NCI-H2196 (cell line): ENCODE measurements at regions not wholly inside any gene's neighbourhood (a gene's known extent, or its start where the extent isn't known, plus 50 kb on each side); places are given as distances from the start of the nearest gene placed in this dataset.
"Not testable (repeated sequence)": the region's sequence is repeated elsewhere in the genome, so short reads cannot be mapped to it uniquely, and the experiment has no call there.

Experiments
- DNase-seq: peaks from one replicate; lab custom pipeline; 2025; ENCODE audit not compliant: unreplicated experiment; lab: John Stamatoyannopoulos, UW

GRCh38 chr10:109126016-109126415, 797.3 kb downstream of the XPNPEP1 start:
- no peak for DNase-seq

- no peak for DNase-seq
Observed at GRCh38 chr10:109115179-109115578, 808.1 kb downstream of the XPNPEP1 start.

DNA sequence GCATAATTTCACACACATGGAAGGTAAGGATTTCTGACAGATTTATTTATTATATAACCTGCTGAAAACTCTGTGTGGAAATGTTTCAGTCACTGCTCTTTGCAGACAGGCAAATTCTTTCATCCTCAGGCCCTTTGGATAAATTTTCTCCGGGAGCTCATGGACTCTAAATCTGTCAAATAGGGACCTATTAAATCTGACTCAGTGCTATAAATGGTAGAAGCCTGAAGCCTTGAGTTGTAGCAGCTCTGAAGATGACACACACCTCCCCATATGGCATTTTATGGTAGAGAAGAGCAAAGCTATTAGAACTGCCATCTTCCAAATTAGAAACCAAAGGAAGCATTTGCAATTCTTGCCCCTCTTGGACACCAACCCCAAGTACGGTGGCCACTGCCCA, 808.7 kb downstream of the XPNPEP1 start:
- no peak for DNase-seq

DNA sequence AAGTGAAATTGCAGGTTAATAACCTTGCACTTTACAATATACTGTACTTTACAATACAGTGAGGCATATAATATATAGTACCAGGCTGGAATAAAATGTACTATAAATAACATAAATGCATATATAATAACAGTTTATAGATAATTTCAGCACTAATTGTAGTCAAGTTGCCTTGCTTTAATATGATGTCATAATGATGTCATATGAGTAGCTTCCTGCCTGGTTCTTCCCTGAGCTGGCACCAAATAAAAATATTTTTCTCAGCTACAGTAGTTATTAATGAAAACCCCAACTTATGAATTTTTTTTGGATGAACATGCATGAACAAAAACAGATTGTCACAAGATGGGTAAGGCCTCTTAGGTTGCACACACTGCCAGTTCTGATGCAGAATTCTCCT, 816.7 kb downstream of the XPNPEP1 start:
- no peak for DNase-seq

GRCh38 chr10:109105725-109106124, 817.6 kb downstream of the XPNPEP1 start:
- DNase-seq = no peak

GRCh38 chr10:109104806-109105205, 818.5 kb downstream of the XPNPEP1 start:
- no peak for DNase-seq

DNA sequence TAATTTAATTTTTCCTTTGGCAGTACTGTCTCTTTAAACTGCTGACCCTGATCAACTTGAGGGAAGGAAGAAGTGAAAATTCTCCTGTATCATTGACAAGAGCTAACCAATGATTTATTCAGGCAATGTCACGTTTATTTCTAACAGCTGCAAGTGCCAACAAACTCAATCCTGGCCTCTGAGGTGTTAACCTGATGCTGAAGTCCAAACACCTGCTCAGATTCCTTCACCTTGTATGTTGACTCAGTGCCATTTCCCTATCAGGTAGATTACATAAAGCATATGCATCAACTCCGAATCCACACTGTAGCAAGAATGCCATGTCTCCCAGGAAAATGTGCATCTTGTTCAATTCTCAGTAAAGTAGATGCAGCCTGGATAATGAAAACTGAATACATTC, 820.0 kb downstream of the XPNPEP1 start:
- DNase-seq = no peak

GRCh38 chr10:109089779-109090178, 833.5 kb downstream of the XPNPEP1 start:
- no peak for DNase-seq

DNA sequence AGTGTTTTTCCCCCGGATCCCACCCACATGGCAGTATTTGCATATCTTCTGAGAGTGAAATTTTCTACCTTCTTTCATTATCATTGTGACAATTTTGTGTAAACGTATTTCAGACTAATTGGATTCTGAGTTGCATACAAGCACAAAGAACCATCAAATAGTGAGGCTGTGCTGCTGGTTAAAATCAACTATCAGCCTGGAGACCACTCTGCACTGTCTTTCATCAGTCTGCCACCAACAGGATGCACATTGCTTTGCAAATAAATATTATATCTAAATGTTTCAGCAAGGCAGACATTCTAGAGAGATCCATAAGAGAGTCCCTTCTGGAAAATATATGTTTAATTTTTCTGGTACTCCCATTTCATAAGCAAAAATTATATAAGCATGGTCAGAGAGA, 851.8 kb downstream of the XPNPEP1 start:
- no peak for DNase-seq

DNA sequence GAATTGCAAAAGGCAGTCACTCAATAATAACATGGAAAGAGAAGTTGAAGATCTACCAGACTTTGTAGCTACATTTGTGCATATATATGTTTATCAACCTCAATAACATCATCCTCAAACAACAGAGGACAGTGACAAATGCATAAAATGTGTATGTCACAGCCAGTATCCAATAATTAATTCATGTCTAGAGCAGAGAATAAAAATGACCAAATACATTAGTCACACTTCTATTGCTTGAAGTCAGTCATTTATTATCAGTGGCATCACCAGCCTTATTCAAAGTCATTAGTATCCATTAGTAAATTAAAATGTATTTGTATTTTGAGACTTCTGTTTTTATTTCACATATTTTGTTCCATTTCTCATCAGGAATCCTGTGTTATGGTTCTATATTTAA, 852.8 kb downstream of the XPNPEP1 start:
- no peak for DNase-seq

DNA sequence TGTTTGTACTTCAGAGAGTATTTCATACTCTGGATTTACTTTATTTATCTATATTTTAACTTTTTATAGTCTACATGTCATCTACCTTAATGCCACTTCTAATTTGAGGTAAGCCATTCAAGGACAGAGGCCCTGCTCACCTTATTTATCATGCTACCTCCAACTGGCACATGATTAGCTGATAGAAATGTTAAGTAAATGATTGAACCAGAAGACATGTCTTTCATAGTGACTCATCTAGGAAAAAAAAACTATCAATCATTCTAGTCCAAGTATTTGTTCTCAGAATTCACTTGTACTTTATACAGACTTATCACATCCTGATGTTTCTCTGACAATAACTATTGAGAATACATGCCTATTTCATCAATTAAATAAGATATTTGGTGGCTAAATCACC, 856.3 kb downstream of the XPNPEP1 start:
- DNase-seq = no peak

GRCh38 chr10:109065821-109066220, 857.5 kb downstream of the XPNPEP1 start:
- no peak for DNase-seq

- no peak for DNase-seq
Observed at GRCh38 chr10:109062371-109062770, 860.9 kb downstream of the XPNPEP1 start.

GRCh38 chr10:109055243-109055642, 868.1 kb downstream of the XPNPEP1 start:
- DNase-seq = no peak

- DNase-seq = no peak
Observed at GRCh38 chr10:109047856-109048255, 875.5 kb downstream of the XPNPEP1 start.

DNA sequence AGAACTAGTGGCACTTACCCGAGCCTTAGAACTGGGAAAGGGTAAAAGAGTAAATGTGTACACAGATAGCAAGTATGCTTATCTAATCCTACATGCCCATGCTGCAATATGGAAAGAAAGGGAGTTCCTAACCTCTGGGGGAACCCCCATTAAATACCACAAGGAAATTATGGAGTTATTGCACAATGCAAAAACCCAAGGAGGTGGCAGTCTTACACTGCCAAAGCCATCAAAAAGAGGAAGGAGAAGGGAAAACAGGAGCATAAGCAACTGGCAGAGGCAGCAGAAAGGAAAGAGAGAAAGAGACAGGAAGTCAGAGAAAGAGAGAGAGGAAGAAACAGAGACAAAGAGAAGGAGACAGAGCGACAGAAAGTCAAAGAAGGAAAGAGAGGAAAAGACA, 876.9 kb downstream of the XPNPEP1 start:
- DNase-seq = not testable (repeated sequence)

DNA sequence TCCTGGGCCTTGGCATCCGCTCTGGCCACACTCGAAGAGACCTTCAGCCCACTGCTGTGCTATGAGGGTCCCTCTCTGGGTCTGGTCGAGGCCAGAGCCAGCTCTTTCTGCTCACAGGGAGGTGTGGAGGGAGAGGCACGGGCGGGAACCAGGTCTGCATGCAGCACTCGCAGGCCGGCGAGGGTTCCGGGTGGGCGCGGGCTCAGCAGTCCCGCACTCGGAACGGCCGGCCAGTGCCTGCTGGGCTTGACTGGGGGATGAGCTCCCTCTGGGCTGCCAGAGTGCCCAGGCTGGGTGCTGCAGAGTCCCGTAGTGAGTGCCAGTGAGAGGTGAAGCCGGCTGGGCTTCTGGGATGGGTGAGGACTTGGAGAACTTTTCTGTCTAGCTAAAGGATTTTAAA, 882.7 kb downstream of the XPNPEP1 start:
- no peak for DNase-seq

GRCh38 chr10:109037978-109038377, 885.3 kb downstream of the XPNPEP1 start:
- no peak for DNase-seq

GRCh38 chr10:109030581-109031210, 892.6 kb downstream of the XPNPEP1 start:
- DNase-seq = no peak

- no peak for DNase-seq
Observed at GRCh38 chr10:109029870-109030269, 893.4 kb downstream of the XPNPEP1 start.

GRCh38 chr10:109027534-109028185, 895.7 kb downstream of the XPNPEP1 start:
- no peak for DNase-seq

GRCh38 chr10:109025172-109025571, 898.1 kb downstream of the XPNPEP1 start:
- no peak for DNase-seq
